H1 (cell line): ENCODE measurements at regions not wholly inside any gene's neighbourhood (a gene's known extent, or its start where the extent isn't known, plus 50 kb on each side); places are given as distances from the start of the nearest gene placed in this dataset.

Experiments used
- CTBP2 ChIP-seq: IDR thresholded peaks from 2 replicates; pipeline ENCODE4 v1.7.0; 2011; ENCODE audit warnings: borderline replicate concordance, mild to moderate bottlenecking, moderate library complexity, mixed read lengths, low read length; ENCODE audit not compliant: insufficient read depth, insufficient read length
- EP300 ChIP-seq, 2 experiments: IDR thresholded peaks; 1 replicate in 1 of 2; 2 replicates in 1 of 2; pipeline ENCODE4 v1.6.1; 2011 to 2012; ENCODE audit warnings: low read depth in 2 of 2, low read length in 2 of 2, mild to moderate bottlenecking in 2 of 2, borderline replicate concordance in 1 of 2, inconsistent platforms in 1 of 2, moderate library complexity in 1 of 2
- HDAC2 ChIP-seq, 2 experiments: fragments of 300-600 bp in 1 of 2; sonication (generic) in 1 of 2; IDR thresholded peaks; 2 replicates each; pipeline ENCODE4 v1.6.1; 2011 to 2012; ENCODE audit warnings: low read depth in 2 of 2, low read length in 2 of 2, mild to moderate bottlenecking in 2 of 2, moderate library complexity in 2 of 2, borderline replicate concordance in 1 of 2, inconsistent platforms in 1 of 2
- NANOG ChIP-seq: IDR thresholded peaks from 2 replicates; pipeline ENCODE4 v1.6.1; 2011; ENCODE audit warnings: low read length, low read depth, mild to moderate bottlenecking, inconsistent platforms; ENCODE audit not compliant: insufficient read depth, poor library complexity, severe bottlenecking
- POLR2A ChIP-seq, 2 experiments: IDR thresholded peaks; 1 replicate in 1 of 2; 2 replicates in 1 of 2; pipeline ENCODE4 v1.6.1; 2011; ENCODE audit warnings: low read depth in 2 of 2, low read length in 2 of 2, mild to moderate bottlenecking in 2 of 2; ENCODE audit errors: control extremely low read depth in 1 of 2
- SAP30 ChIP-seq: fragments of 300-600 bp; sonication (generic); IDR thresholded peaks from 2 replicates; pipeline ENCODE4 v1.7.1; 2012; ENCODE audit warnings: low read length, moderate library complexity, mild to moderate bottlenecking, inconsistent platforms; ENCODE audit not compliant: insufficient read depth, insufficient replicate concordance
- SIN3A ChIP-seq, 2 experiments: IDR thresholded peaks in 1 of 2; conservative IDR thresholded peaks in 1 of 2; 2 replicates each; pipeline ENCODE4 v1.6.1; 2011 to 2012; ENCODE audit warnings: low read length in 2 of 2, improper control_type of control experiment in 1 of 2, low read depth in 1 of 2, mild to moderate bottlenecking in 1 of 2
- SP1 ChIP-seq: IDR thresholded peaks from 2 replicates; pipeline ENCODE4 v1.6.1; 2011; ENCODE audit warnings: low read depth, low read length
- TF ChIP-seq, protein P1 (sequence below): fragments of 300-600 bp; sonication (generic); IDR thresholded peaks from 2 replicates; pipeline ENCODE4 v1.7.1; 2012; ENCODE audit warnings: low read length, moderate library complexity, mild to moderate bottlenecking, inconsistent platforms; ENCODE audit not compliant: insufficient replicate concordance

- TF ChIP-seq, protein P1, sequence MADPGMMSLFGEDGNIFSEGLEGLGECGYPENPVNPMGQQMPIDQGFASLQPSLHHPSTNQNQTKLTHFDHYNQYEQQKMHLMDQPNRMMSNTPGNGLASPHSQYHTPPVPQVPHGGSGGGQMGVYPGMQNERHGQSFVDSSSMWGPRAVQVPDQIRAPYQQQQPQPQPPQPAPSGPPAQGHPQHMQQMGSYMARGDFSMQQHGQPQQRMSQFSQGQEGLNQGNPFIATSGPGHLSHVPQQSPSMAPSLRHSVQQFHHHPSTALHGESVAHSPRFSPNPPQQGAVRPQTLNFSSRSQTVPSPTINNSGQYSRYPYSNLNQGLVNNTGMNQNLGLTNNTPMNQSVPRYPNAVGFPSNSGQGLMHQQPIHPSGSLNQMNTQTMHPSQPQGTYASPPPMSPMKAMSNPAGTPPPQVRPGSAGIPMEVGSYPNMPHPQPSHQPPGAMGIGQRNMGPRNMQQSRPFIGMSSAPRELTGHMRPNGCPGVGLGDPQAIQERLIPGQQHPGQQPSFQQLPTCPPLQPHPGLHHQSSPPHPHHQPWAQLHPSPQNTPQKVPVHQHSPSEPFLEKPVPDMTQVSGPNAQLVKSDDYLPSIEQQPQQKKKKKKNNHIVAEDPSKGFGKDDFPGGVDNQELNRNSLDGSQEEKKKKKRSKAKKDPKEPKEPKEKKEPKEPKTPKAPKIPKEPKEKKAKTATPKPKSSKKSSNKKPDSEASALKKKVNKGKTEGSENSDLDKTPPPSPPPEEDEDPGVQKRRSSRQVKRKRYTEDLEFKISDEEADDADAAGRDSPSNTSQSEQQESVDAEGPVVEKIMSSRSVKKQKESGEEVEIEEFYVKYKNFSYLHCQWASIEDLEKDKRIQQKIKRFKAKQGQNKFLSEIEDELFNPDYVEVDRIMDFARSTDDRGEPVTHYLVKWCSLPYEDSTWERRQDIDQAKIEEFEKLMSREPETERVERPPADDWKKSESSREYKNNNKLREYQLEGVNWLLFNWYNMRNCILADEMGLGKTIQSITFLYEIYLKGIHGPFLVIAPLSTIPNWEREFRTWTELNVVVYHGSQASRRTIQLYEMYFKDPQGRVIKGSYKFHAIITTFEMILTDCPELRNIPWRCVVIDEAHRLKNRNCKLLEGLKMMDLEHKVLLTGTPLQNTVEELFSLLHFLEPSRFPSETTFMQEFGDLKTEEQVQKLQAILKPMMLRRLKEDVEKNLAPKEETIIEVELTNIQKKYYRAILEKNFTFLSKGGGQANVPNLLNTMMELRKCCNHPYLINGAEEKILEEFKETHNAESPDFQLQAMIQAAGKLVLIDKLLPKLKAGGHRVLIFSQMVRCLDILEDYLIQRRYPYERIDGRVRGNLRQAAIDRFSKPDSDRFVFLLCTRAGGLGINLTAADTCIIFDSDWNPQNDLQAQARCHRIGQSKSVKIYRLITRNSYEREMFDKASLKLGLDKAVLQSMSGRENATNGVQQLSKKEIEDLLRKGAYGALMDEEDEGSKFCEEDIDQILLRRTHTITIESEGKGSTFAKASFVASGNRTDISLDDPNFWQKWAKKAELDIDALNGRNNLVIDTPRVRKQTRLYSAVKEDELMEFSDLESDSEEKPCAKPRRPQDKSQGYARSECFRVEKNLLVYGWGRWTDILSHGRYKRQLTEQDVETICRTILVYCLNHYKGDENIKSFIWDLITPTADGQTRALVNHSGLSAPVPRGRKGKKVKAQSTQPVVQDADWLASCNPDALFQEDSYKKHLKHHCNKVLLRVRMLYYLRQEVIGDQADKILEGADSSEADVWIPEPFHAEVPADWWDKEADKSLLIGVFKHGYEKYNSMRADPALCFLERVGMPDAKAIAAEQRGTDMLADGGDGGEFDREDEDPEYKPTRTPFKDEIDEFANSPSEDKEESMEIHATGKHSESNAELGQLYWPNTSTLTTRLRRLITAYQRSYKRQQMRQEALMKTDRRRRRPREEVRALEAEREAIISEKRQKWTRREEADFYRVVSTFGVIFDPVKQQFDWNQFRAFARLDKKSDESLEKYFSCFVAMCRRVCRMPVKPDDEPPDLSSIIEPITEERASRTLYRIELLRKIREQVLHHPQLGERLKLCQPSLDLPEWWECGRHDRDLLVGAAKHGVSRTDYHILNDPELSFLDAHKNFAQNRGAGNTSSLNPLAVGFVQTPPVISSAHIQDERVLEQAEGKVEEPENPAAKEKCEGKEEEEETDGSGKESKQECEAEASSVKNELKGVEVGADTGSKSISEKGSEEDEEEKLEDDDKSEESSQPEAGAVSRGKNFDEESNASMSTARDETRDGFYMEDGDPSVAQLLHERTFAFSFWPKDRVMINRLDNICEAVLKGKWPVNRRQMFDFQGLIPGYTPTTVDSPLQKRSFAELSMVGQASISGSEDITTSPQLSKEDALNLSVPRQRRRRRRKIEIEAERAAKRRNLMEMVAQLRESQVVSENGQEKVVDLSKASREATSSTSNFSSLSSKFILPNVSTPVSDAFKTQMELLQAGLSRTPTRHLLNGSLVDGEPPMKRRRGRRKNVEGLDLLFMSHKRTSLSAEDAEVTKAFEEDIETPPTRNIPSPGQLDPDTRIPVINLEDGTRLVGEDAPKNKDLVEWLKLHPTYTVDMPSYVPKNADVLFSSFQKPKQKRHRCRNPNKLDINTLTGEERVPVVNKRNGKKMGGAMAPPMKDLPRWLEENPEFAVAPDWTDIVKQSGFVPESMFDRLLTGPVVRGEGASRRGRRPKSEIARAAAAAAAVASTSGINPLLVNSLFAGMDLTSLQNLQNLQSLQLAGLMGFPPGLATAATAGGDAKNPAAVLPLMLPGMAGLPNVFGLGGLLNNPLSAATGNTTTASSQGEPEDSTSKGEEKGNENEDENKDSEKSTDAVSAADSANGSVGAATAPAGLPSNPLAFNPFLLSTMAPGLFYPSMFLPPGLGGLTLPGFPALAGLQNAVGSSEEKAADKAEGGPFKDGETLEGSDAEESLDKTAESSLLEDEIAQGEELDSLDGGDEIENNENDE, result peak; percentile 86
- TF ChIP-seq POLR2A (IDR thresholded peaks at IDR 0.05; ENCODE audit: control extremely low read depth in 1 of 2, low read depth in 2 of 2, low read length in 2 of 2) (no peak), CTBP2 (no peak), SIN3A (conservative IDR thresholded peaks at IDR 0.05 in 1 of 2, IDR thresholded peaks at IDR 0.05 in 1 of 2; ENCODE audit: low read depth in 1 of 2, low read length in 2 of 2) (no peak), EP300 (IDR thresholded peaks at IDR 0.05; ENCODE audit: borderline replicate concordance in 1 of 2, low read depth in 2 of 2, low read length in 2 of 2) (peak in 1 of 2 experiments; percentile 75; a peak in 1 of 3 replicates), SP1 (peak; percentile 58; the same call in 1 of the 2 replicates), HDAC2 (IDR thresholded peaks at IDR 0.05; ENCODE audit: borderline replicate concordance in 1 of 2, low read depth in 2 of 2, low read length in 2 of 2) (0 out of 4 replicates have a peak, but pooled peaks of 1 of the 2 experiments have one; percentile 33), SAP30 (no peak), NANOG (peak; percentile 98)
Observed at GRCh38 chr2:75870133-75870532, 159.4 kb upstream of the GCFC2 start (continued).
